HepG2 (cell line): ENCODE measurements at regions not wholly inside any gene's neighbourhood (a gene's known extent, or its start where the extent isn't known, plus 50 kb on each side); places are given as distances from the start of the nearest gene placed in this dataset.

Experiments
- ATAC-seq: fragments of 200-7000 bp; cut with Tn5 transposase; 3 replicates; pipeline ENCODE4 v1.9.1; 2020; ENCODE audit warnings: mild to moderate bottlenecking, moderate library complexity
- BruUV-seq: library from RNA; stranded (reverse); fragments of 400-500 nt; replicated peaks from 2 replicates; lab custom pipeline; 2021; lab: Mats Ljungman, UMichigan
- CTCF ChIA-PET: fragments of 300-600 bp; formaldehyde crosslinking; extraction: SDS; loops from one replicate; lab custom pipeline; 2021; ENCODE audit warnings: low total read pairs, inconsistent platforms, low intra/inter-chr PET ratio; lab: Yijun Ruan, JAX
- POLR2A ChIA-PET: fragments of 350-600 bp; sonication (Branson Sonifier 250); formaldehyde crosslinking; loops from one replicate; lab custom pipeline; 2020; ENCODE audit warnings: antibody characterized with exemption, inconsistent platforms; lab: Yijun Ruan, JAX
- DNase-seq: peaks from one replicate; pipeline ENCODE4 v3.0.0-alpha.2; 2015; ENCODE audit warnings: low spot score
- FAIRE-seq: peaks from 3 replicates; lab custom pipeline; 2011; peaks lifted over from hg19 to GRCh38; lab: Jason Lieb, UNC
- H2AFZ ChIP-seq: one replicate; pipeline ENCODE4 v1.6.1; 2011; ENCODE audit warnings: low read length, inconsistent platforms
- H3K27ac ChIP-seq: fragments of 300-600 bp; 3 replicates; pipeline ENCODE4 v1.8.0; 2011; ENCODE audit warnings: mixed run types, mild to moderate bottlenecking, mixed read lengths, low read length, inconsistent platforms; ENCODE audit not compliant: insufficient read depth; ENCODE audit errors: extremely low read length
- H3K27me3 ChIP-seq, 2 experiments: fragments of 200-600 bp in 1 of 2; 2 replicates in 1 of 2; 3 replicates in 1 of 2; pipeline versions ENCODE4 v1.6.0 to v1.8.0; 2011; ENCODE audit warnings: low read length in 2 of 2, mild to moderate bottlenecking in 2 of 2, moderate library complexity in 2 of 2, inconsistent platforms in 1 of 2; ENCODE audit not compliant: insufficient read depth in 2 of 2, control insufficient read depth in 1 of 2
- H3K36me3 ChIP-seq, 2 experiments: fragments of 200-600 bp in 1 of 2; replicated peaks in 1 of 2; 2 replicates in 1 of 2; 3 replicates in 1 of 2; pipeline versions ENCODE4 v1.5.1 to v1.8.0; 2011; ENCODE audit warnings: low read length in 2 of 2, inconsistent platforms in 1 of 2; ENCODE audit not compliant: insufficient read depth in 2 of 2, control insufficient read depth in 1 of 2
- H3K4me1 ChIP-seq: 2 replicates; pipeline ENCODE4 v1.5.1; 2012; ENCODE audit warnings: low read length, inconsistent platforms; ENCODE audit not compliant: insufficient read depth
- H3K4me2 ChIP-seq: 2 replicates; pipeline ENCODE4 v1.6.0; 2011; ENCODE audit warnings: low read depth, low read length, inconsistent platforms
- H3K4me3 ChIP-seq, 3 experiments: fragments of 200-600 bp in 1 of 3; sonication (generic), shearing (Covaris generic) in 1 of 3; replicated peaks in 1 of 3; 2 replicates each; pipeline ENCODE4 v1.5.1; 2011 to 2016; ENCODE audit warnings: low read length in 3 of 3, inconsistent platforms in 2 of 3, low read depth in 2 of 3, mild to moderate bottlenecking in 2 of 3, control low read depth in 1 of 3, mixed read lengths in 1 of 3; ENCODE audit not compliant: insufficient read depth in 1 of 3
- H3K79me2 ChIP-seq: one replicate; pipeline ENCODE4 v1.6.1; 2011; ENCODE audit warnings: low read length, inconsistent platforms; ENCODE audit not compliant: insufficient read depth
- H3K9ac ChIP-seq: 2 replicates; pipeline ENCODE4 v1.6.0; 2011; ENCODE audit warnings: mild to moderate bottlenecking, low read depth, low read length, inconsistent platforms; ENCODE audit not compliant: insufficient read depth
- H3K9me3 ChIP-seq: 2 replicates; pipeline ENCODE4 v1.5.1; 2012; ENCODE audit warnings: mild to moderate bottlenecking, low read length
- H4K20me1 ChIP-seq: 2 replicates; pipeline ENCODE4 v1.6.0; 2011; ENCODE audit warnings: inconsistent platforms, mild to moderate bottlenecking, low read length, moderate library complexity; ENCODE audit not compliant: insufficient read depth
- ATM ChIP-seq: fragments of 450-650 bp; IDR thresholded peaks from 2 replicates; pipeline ENCODE4 v1.7.1; 2017; ENCODE audit warnings: mild to moderate bottlenecking, borderline replicate concordance
- POLR2A ChIP-seq, 2 experiments: IDR thresholded peaks; 2 replicates each; pipeline ENCODE4 v1.6.1; 2011; ENCODE audit warnings: low read depth in 2 of 2, low read length in 2 of 2, mild to moderate bottlenecking in 1 of 2, moderate library complexity in 1 of 2; ENCODE audit not compliant: insufficient read depth in 1 of 2
- SATB2 ChIP-seq: sonication (generic); formaldehyde crosslinking; IDR thresholded peaks from 2 replicates; pipeline ENCODE4 v1.5.0; 2020; ENCODE audit warnings: missing genetic modification reagents
- SP2 ChIP-seq: sonication (generic); formaldehyde crosslinking; IDR thresholded peaks from 2 replicates; pipeline ENCODE4 v1.5.1; 2020; ENCODE audit warnings: mild to moderate bottlenecking, missing genetic modification reagents
- ZFY ChIP-seq: sonication (generic); formaldehyde crosslinking; IDR thresholded peaks from 2 replicates; pipeline ENCODE4 v1.4.0; 2020; ENCODE audit warnings: missing genetic modification reagents
- ZNF317 ChIP-seq: sonication (generic); formaldehyde crosslinking; IDR thresholded peaks from 2 replicates; pipeline ENCODE4 v1.5.0; 2020; ENCODE audit warnings: mild to moderate bottlenecking, missing genetic modification reagents
- ZNF619 ChIP-seq: sonication (generic); formaldehyde crosslinking; IDR thresholded peaks from 2 replicates; pipeline ENCODE4 v1.4.0; 2020; ENCODE audit warnings: mild to moderate bottlenecking, missing genetic modification reagents
- WGBS: methylation state at CpG from one replicate; pipeline ENCODE4 v1.1.6; 2017; ENCODE audit warnings: low lambda C conversion rate; 5-methylcytosine and 5-hydroxymethylcytosine counted together
- in situ Hi-C: cut with HindIII; loops from 2 replicates; pipeline ENCODE4 v1.10.0; 2017; ENCODE audit warnings: low pct_unique_long_range_greater_than_20kb; ENCODE audit not compliant: extremely low pct_ligation_motif_present
- intact Hi-C: fragments of 100-400 bp; cut with micrococcal nuclease; formaldehyde crosslinking; loops from one replicate; pipeline ENCODE4 v1.10.0; 2022; ENCODE audit not compliant: unreplicated experiment
- TF ChIP-seq, protein P1 (sequence below), 2 experiments: sonication (generic) in 1 of 2; formaldehyde crosslinking in 1 of 2; IDR thresholded peaks; 2 replicates each; pipeline versions ENCODE4 v1.4.0 to v1.6.1; 2016 to 2020; ENCODE audit warnings: borderline replicate concordance in 1 of 2, low read depth in 1 of 2, mild to moderate bottlenecking in 1 of 2, missing genetic modification reagents in 1 of 2
- TF ChIP-seq, protein P2 (sequence below): IDR thresholded peaks from 2 replicates; pipeline ENCODE4 v1.6.1; 2012; ENCODE audit warnings: low read depth, low read length, improper control_type of control experiment

DNA sequence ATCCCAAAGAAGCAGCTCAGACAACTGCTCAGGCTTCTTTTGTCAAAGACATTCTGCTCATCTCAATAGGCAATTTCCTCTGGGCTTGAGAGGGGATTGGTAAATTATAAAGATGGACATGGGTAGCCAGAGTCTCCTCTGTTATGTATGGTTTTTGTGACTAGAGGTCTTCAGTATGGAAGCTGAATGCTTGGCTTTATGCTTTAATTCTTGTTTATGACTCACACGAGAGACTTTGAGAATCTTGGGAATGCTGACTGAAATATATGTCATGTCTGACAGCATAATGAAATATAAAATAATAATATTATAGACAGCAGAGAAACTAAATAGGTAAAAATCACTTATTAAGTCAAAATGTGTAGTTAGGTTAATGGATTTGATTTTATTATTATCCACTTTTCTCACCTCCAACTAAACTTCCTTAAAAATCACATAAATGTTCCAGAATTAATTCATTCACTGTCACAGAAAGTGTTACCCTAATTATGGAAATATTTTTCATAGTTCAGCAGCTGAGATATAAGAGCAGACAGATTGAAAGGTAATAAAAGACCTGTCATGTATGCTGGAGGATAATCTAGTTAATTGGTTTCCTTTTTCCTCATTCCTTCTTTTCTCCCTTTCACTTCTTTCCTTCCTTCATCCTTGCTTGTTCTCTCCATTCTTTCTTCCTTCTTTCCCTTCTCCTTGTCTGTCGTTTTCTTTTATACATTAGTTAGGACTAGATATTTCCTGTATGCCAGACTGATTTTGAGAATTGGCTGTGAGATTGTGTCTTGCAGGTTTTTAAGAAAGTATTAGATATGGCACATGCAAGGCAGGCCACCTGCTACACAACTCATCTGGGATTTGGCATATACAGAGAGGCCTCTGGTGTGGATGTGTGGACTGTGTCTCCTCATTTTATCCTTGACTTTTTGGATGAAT, 1866.1 kb upstream of the NUDT12 start (continued):
- TF ChIP-seq, protein P1, sequence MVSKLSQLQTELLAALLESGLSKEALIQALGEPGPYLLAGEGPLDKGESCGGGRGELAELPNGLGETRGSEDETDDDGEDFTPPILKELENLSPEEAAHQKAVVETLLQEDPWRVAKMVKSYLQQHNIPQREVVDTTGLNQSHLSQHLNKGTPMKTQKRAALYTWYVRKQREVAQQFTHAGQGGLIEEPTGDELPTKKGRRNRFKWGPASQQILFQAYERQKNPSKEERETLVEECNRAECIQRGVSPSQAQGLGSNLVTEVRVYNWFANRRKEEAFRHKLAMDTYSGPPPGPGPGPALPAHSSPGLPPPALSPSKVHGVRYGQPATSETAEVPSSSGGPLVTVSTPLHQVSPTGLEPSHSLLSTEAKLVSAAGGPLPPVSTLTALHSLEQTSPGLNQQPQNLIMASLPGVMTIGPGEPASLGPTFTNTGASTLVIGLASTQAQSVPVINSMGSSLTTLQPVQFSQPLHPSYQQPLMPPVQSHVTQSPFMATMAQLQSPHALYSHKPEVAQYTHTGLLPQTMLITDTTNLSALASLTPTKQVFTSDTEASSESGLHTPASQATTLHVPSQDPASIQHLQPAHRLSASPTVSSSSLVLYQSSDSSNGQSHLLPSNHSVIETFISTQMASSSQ (IDR thresholded peaks at IDR 0.05; ENCODE audit: low read depth) = no peak
- TF ChIP-seq, protein P1 (CRISPR knock-in tag; IDR thresholded peaks at IDR 0.05; ENCODE audit: borderline replicate concordance) = no peak
- TF ChIP-seq SATB2 (CRISPR knock-in tag) (no peak), ZNF317 (no peak)

DNA sequence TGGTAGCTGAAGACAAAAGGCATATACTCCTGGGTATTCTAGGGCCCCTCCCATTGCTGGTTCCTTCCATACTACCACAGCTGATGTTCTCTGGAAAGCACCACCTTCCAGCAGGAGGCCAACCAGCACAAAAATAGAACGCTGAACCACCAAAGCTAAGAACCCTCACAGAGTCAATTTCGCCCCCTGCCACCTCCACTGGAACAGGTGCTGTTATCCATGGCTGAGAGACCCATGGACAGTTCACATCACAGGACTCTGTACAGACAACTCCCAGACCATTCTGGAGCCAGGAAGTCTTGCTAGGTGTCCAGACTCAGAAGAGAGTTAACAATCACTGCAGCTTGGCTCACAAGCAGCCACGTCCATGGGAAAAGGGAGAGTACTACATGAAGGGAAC, 1851.5 kb upstream of the NUDT12 start:
- Histone ChIP-seq H3K4me1 (no peaks in the 10 kb centered on the region), H3K4me2 (no peak overlapping the region), H3K27ac (no peak overlapping the region), H3K9me3 (peaks cover 31% of the 10 kb centered on the region), H3K36me3 (no peaks in the 10 kb centered on the region), H3K9ac (no peak overlapping the region), H3K79me2 (no peaks in the 10 kb centered on the region), H3K27me3 (no peaks in the 10 kb centered on the region), H4K20me1 (no peaks in the 10 kb centered on the region), H2AFZ (no peak overlapping the region), H3K4me3 (no peak overlapping the region)
- DNase-seq (no peak), ATAC-seq (no peak), FAIRE-seq (no peak)
- CTCF ChIA-PET = no interaction called here
- TF ChIP-seq, protein P2, sequence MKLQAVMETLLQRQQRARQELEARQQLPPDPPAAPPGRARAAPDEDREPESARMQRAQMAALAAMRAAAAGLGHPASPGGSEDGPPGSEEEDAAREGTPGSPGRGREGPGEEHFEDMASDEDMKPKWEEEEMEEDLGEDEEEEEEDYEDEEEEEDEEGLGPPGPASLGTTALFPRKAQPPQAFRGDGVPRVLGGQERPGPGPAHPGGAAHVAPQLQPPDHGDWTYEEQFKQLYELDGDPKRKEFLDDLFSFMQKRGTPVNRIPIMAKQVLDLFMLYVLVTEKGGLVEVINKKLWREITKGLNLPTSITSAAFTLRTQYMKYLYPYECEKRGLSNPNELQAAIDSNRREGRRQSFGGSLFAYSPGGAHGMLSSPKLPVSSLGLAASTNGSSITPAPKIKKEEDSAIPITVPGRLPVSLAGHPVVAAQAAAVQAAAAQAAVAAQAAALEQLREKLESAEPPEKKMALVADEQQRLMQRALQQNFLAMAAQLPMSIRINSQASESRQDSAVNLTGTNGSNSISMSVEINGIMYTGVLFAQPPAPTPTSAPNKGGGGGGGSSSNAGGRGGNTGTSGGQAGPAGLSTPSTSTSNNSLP = no peak
- TF ChIP-seq ZNF619 (no peak), SP2 (CRISPR knock-in tag) (no peak), POLR2A (IDR thresholded peaks at IDR 0.05; ENCODE audit: insufficient read depth in 1 of 2, low read depth in 2 of 2, low read length in 2 of 2) (no peak), ATM (no peak), ZFY (no peak)
- in situ Hi-C loops = no loop called here
- WGBS = 6% methylated on average over 2 of the region's 3 CpGs
- BruUV-seq = no TSS peak
- POLR2A ChIA-PET = no interaction called here
- intact Hi-C loops = no loop called here
